Stimulated activated CD4-positive, alpha-beta T cell treated with anti-CD3 and anti-CD28 coated beads, Interleukin-2, amount 100 ng/mL, for 4 hours (primary cell): ENCODE measurements at regions not wholly inside any gene's neighbourhood (a gene's known extent, or its start where the extent isn't known, plus 50 kb on each side); places are given as distances from the start of the nearest gene placed in this dataset.
A peak's percentile ranks its signal among the peaks of the same experiment; 100 is the strongest.
"Not testable (repeated sequence)": the region's sequence is repeated elsewhere in the genome, so short reads cannot be mapped to it uniquely, and the experiment has no call there.

ENCODE experiments used
- DNase-seq: peaks from one replicate; pipeline ENCODE4 v3.0.0-alpha.2; 2020; ENCODE audit warnings: low read depth

DNA sequence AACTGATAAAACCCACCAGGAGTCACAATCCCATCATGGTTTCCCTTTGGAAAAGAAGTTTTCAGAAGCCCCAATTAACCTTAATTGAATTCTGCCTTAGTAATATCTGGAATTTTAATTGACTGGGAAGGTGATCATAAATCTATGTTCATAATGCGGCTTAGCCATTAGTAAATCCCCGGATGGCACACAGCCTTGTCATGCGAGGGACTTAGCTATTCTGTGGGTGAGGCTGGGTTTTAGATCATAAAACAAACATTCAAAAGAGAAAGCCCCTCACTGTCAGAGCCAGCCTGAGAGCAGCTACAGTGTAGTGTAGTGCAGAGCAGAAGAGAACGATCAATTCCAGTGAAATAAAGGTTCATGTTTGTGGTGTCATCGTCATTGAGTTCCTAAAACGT lies 124.0 kb upstream of the NOCT start:
- no peak for DNase-seq

DNA sequence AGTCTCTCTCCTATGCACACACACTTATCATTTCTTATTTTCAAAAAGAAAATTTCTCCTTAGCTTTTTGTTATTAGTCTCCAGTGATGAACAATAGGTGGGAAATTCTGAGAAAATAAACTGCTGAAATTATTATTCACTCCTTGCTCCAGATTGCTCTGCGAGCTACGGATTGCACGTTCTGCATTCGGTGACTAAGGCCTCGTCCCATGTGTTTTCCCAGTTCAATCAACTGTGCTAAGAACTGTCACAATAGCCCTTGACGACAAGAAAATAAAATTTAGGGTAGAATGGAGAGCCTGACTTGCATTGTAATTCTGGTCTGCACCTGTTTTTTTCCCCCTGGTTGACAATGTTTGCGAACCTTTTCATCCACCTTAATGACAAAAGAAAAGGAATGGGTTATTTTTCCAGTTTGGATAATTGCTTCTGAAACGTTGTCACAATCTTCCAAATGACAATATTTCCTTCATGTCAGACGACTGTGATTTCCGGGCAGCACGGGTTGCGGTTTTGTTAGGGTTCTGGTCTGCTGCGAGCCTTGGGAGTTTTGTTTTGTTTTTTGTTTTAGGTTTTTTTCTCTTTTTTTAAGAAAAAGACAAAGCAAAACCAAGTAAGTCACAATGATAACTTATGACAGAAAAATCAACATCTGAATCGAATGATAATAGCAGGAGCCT lies 124.5 kb upstream of the NOCT start:
- no peak for DNase-seq

DNA sequence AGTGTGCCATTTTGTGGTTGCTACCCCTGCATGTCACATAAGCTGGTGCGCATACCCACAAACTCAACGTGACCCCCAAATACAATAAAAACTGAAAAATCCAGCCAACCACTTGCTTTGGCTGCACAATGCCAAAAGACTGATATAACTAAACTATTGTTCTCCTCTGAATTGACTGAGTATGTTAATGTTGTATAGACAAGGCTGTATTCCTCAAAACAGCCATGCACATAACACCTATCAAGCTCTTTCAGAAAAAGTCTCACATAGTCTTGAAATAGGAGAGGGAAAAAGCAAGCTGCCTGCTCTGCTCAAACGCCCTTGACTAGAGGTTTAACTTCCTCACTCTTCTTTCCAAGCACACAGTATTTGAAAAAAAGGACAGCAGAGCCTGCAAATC lies 126.4 kb upstream of the NOCT start:
- DNase-seq, result no peak

DNA sequence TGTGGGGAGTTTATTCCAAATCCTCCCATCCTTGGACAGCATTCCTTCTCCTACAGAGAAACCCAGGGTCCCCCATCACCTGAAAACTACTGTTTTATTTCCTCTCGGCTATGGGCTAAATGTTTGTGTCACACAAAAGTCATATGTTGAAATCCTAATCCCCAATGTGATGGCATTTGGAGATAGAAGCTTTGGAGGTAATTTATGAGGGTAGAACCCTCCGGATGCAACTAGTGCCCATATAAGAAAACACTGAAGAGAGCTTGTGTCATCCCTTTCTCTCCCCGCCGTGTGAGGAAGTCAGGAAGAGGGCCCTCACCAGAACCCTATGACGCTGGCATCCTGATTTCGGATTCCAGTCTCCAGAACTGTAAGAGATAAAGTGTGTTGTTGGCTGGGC lies 127.8 kb upstream of the NOCT start:
- no peak for DNase-seq

- no peak for DNase-seq
Observed at GRCh38 chr4:138887341-138887740, 128.2 kb upstream of the NOCT start.

GRCh38 chr4:138879757-138880156 lies 135.8 kb upstream of the NOCT start:
- DNase-seq, result no peak

DNA sequence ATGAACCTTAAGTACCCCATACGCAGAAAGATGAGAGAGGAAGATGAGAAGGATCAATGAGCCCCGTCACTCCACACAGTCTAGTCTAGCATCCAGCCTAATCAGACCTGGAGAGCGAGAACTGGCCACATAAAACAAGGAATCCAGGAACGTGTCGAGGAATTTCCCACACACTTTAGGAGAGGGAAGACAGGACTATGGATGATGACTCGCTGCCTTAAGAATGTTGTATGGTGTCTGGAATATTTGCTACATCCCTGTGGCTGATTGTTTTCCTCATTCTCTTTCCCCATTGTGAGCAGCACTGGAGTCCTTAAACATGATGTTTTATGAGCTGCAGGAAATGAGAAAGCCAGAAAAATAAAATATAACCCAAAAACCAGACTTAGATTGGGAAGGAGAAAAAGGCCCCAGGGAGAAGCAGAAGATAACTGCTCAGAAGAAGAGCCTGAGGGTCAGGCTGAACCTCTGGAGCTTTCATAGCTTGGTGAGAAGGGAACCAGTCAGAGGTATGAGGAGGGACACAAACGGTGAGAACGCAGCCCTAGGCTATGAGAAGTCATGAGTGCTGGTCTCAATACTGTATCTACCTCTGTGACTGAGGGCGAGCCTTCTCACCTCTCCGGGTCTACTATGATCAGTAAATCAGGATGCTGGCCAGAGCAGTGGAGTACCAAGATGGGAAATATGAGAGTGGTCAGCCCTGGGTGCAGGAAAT lies 139.5 kb upstream of the NOCT start:
- no peak for DNase-seq

- no peak for DNase-seq
Observed at GRCh38 chr4:138871555-138871875, 144.1 kb upstream of the NOCT start.

- peak; percentile 7 for DNase-seq
Observed at GRCh38 chr4:138870737-138871554, 144.6 kb upstream of the NOCT start.

DNA sequence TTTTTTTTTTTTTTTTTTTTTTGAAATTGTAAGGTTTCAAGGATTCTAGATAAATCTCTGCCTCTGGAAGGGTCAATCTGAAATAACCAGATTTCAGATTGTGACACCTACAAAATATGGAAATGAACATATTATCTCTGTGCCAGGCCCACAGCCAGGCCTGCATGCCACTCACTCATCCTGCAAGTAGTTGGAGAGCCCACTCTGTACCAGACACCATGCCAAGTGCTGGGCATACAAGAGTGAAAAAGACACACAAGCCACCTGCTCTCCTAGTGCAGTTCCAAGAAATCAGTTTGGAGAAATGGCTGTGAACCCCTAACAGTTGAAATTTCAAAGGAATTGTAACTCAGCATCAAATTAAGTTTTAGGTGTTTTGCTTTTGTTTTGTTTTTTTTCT lies 145.9 kb upstream of the NOCT start:
- no peak for DNase-seq

GRCh38 chr4:138869165-138869564 lies 146.4 kb upstream of the NOCT start:
- no peak for DNase-seq

- DNase-seq, result no peak
Observed at GRCh38 chr4:138868562-138868961, 147.0 kb upstream of the NOCT start.

- no peak for DNase-seq
Observed at GRCh38 chr4:138867404-138867803, 148.2 kb upstream of the NOCT start.

- no peak for DNase-seq
Observed at GRCh38 chr4:138866314-138866713, 149.3 kb upstream of the NOCT start.

DNA sequence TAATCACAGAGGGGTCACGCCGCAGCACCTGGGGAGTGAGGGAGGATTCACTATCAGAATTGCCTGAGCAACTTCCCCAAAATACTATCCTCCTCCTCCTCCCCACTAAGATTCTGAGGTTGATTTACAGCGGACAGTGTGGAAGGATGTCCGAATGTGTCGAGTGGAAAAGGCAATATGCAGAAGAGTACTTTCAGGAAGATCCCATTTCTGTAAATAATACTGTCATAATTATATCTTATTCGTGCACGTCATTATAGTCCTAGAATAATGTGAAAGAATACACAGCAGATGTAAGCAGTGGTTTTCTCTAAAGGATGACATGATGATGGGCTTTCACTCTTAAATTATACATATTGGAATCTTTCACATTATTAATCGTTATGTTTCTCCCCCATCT lies 149.8 kb upstream of the NOCT start:
- DNase-seq, result no peak

- DNase-seq, result no peak
Observed at GRCh38 chr4:138864961-138865720, 150.4 kb upstream of the NOCT start.

DNA sequence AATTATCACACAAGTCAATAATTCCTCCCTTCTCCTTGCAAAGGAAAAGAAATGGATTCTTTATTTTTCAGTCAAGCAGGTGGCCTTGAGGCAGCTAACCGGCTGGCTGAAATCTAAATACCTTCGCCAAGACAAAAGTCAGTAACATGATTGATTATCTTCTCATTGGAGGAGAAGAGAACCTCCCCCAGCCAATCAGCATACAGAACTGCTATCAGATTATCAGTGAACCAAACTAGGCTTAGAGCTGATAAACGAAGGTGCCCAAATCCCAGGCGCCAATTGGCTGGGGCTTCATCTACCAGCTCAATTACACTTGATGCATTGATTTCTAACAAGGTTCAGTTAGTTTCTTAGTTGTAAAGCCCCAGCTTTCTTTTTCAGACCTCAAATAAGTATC lies 152.4 kb upstream of the NOCT start:
- DNase-seq, result no peak

- DNase-seq, result no peak
Observed at GRCh38 chr4:138861135-138861534, 154.4 kb upstream of the NOCT start.

DNA sequence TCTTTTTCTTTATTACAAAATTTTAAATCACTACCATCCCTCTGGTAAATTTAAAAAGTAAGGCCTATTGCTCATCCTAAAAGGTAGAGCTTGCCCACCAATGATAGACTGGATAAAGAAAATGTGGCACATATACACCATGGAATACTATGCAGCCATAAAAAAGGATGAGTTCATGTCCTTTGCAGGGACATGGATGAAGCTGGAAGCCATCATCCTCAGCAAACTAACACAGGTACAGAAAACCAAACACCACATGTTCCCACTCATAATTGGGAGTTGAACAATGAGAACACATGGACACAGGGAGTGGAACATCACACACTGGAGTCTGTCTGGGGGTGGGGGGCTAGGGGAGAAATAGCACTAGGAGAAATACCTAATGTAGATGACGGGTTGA lies 155.2 kb upstream of the NOCT start:
- not testable (repeated sequence) for DNase-seq

DNA sequence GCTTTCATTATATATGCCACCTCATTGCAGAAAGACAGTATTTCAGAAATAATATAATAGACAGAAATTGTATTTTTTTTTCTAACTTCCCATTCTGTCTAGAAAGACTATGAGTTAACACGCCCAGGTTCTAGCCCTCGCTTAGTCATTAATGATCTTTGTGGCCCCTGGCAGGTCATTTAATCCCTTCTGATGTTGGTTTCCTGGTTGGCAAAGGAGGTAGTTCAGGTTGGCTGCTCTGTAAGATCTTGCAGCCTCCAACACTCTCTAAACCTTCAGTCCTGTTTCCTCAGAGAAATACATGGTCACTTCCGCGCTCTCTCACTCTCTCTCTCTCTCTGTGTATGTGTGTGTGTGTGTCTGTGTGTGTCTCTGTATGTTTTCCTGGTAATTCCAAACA lies 156.3 kb upstream of the NOCT start:
- DNase-seq, result no peak

GRCh38 chr4:138858419-138858818 lies 157.2 kb upstream of the NOCT start:
- DNase-seq, result no peak

GRCh38 chr4:138857416-138857815 lies 158.2 kb upstream of the NOCT start:
- DNase-seq, result no peak

DNA sequence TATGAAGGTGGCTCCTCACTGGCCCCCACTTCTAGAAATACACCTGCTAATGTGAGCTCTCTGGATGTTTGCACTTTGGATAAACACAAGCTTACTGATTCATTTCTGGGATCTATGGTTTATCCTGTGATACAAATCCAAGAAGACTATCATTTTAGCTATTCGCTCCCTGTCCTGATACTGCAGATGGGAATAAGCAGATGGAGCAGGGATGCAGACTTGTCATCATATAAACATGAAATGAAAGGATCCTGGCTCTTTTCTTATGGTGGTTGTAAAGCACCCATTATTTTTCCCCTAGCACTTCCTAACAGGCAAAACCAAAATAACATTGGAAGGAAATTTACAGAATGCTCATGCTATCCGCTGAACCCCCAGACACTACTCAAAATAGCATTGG lies 162.9 kb upstream of the NOCT start:
- DNase-seq, result no peak
